ENCODE measurements at regions not wholly inside any gene's neighbourhood (a gene's known extent, or its start where the extent isn't known, plus 50 kb on each side); places are given as distances from the start of the nearest gene placed in this dataset.

DNA sequence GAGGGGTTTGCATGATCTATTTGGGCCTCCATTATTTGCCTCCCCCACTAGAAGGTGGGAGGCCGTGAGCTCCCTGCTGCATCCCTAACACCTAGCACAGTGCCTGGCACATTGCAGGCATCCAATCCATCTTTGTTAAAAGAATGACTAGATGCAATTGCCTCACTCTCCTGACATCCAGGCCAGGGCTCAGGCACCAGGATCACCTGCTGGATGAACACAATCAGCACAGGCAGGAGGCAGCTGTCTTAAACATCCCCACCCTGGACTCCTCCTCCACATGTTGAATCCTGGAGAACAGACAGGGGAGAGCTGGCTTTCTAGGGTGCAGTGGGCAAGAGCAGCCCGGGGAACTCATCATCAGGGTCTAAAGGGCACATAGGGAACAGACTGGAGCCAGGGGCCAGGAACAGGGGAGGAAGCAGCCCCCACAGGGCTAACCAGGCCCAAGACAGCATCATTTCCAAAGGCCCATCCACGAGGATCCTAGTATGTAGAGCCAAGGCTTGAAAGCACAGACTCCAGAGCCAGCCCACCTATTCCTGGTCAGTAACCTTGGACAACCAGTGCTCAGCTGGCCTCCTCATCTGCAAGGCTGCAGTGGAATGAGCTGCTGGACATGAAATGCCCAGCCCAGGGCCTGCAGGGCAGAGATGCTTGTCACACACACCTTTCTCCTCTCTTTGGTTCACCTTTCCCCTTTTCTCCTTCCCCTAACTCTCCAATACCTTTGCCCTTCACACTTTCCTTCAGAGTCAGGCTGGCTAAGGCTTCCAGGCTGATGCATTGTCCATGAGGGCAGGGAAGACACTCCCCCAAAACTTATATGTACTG, 254.4 kb upstream of the TLE3 start:
- RAD21 ChIA-PET (ENCODE audit: low non-redundant PET in 1 of 2, low total read pairs in 2 of 2, uncharacterized antibody in 2 of 2, unreplicated experiment in 2 of 2): no interaction called here
- Histone ChIP-seq H3K27ac (ENCODE audit: low read depth, low read length) (no peak overlapping the region), H4K20me1 (ENCODE audit: insufficient read depth) (no peaks in the 10 kb centered on the region), H3K9ac (ENCODE audit: low read length) (no peak overlapping the region), H3K36me3 (ENCODE audit: control insufficient read depth in 1 of 2, insufficient read depth in 2 of 2, low read length in 2 of 2) (no peaks in the 10 kb centered on the region), H3K9me3 (ENCODE audit: control insufficient read depth in 1 of 2, insufficient read depth in 1 of 2, low read depth in 1 of 2, low read length in 2 of 2) (no peaks in the 10 kb centered on the region), H3K4me1 (ENCODE audit: control insufficient read depth in 1 of 2, insufficient read depth in 2 of 2, low read length in 2 of 2) (no peaks in the 10 kb centered on the region), H3K4me3 (replicated peaks in 1 of 2; ENCODE audit: low read depth in 1 of 2, low read length in 2 of 2) (no peak overlapping the region), H3K4me2 (ENCODE audit: low read length) (no peak overlapping the region), H3K79me2 (ENCODE audit: insufficient read depth, low read length) (no peaks in the 10 kb centered on the region), H3K27me3 (ENCODE audit: insufficient read depth, low read length) (peaks cover 7% of the 10 kb centered on the region; the same call in 1 of the 2 replicates), H3K9me2 (ENCODE audit: insufficient read depth) (no peaks in the 10 kb centered on the region), H2AFZ (ENCODE audit: low read depth, low read length, poor library complexity, severe bottlenecking) (no peak overlapping the region)
- ATAC-seq (no peak), DNase-seq (ENCODE audit: low read depth, low spot score) (no peak)
- TF ChIP-seq POLR2AphosphoS5 (IDR thresholded peaks at IDR 0.05; ENCODE audit: low read depth, low read length) (no peak), SIN3A (IDR thresholded peaks at IDR 0.05; ENCODE audit: low read depth) (no peak), SP1 (IDR thresholded peaks at IDR 0.05; ENCODE audit: low read depth) (no peak), EGR1 (IDR thresholded peaks at IDR 0.05; ENCODE audit: low read depth) (no peak), RAD21 (IDR thresholded peaks at IDR 0.05; ENCODE audit: low read depth) (no peak), CTCF (IDR thresholded peaks at IDR 0.05 in 2 of 3, conservative IDR thresholded peaks at IDR 0.05 in 1 of 3; ENCODE audit: borderline replicate concordance in 1 of 3, insufficient read depth in 1 of 3, low read depth in 2 of 3, low read length in 2 of 3) (no peak), FOSL1 (IDR thresholded peaks at IDR 0.05; ENCODE audit: low read depth) (no peak), CBX3 (IDR thresholded peaks at IDR 0.05; ENCODE audit: low read depth) (no peak), SRF (IDR thresholded peaks at IDR 0.05; ENCODE audit: low read depth) (no peak), ELF1 (IDR thresholded peaks at IDR 0.05; ENCODE audit: borderline replicate concordance, low read depth) (no peak), CEBPB (IDR thresholded peaks at IDR 0.05; ENCODE audit: low read depth) (no peak)
- TF ChIP-seq, protein P1, sequence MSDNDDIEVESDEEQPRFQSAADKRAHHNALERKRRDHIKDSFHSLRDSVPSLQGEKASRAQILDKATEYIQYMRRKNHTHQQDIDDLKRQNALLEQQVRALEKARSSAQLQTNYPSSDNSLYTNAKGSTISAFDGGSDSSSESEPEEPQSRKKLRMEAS (IDR thresholded peaks at IDR 0.05): no peak
- intact Hi-C loops (cut with micrococcal nuclease): no loop called here
- CTCF ChIA-PET: no interaction called here
- BruUV-seq (replicated peaks): no TSS peak
- POLR2A ChIA-PET: no interaction called here
